HG03060 (cell line): ENCODE measurements at regions not wholly inside any gene's neighbourhood (a gene's known extent, or its start where the extent isn't known, plus 50 kb on each side); places are given as distances from the start of the nearest gene placed in this dataset.
"Not testable (repeated sequence)": the region's sequence is repeated elsewhere in the genome, so short reads cannot be mapped to it uniquely, and the experiment has no call there.

Source experiments
- ATAC-seq: cut with Tn5 transposase; IDR thresholded peaks from one replicate; pipeline ENCODE4 v1.9.1; 2021; ENCODE audit warnings: low read depth, moderate number of reproducible peaks; ENCODE audit not compliant: unreplicated experiment

- ATAC-seq = no peak
These were observed 195.5 kb upstream of the FBXL4 start for GRCh38 chr6:99143108-99143861.

- not testable (repeated sequence) for ATAC-seq
These were observed 194.2 kb upstream of the FBXL4 start for GRCh38 chr6:99141906-99142305.

GRCh38 chr6:99138445-99138844 lies 190.7 kb upstream of the FBXL4 start:
- ATAC-seq = no peak

- no peak for ATAC-seq
These were observed 189.6 kb upstream of the FBXL4 start for GRCh38 chr6:99137314-99137713.

DNA sequence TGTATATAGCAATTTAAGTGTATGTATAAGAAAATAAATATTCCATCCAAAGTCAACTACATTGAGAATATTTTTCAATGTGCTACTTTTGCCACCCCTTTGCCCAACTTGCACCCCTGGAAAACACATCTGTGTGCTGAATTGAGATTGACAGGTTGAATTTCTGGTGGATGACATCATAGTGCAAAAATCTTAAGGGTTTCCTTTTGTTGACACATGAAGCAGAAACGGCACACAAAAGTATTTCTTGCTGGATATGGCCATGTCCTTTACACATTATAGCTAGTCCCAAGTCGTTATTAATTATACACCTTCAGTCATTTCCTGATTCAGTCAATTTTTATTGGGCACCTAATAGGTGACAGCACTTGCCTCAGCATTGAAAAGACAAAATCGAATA lies 188.7 kb upstream of the FBXL4 start:
- no peak for ATAC-seq

- no peak for ATAC-seq
These were observed 184.4 kb upstream of the FBXL4 start for GRCh38 chr6:99132026-99132635.

DNA sequence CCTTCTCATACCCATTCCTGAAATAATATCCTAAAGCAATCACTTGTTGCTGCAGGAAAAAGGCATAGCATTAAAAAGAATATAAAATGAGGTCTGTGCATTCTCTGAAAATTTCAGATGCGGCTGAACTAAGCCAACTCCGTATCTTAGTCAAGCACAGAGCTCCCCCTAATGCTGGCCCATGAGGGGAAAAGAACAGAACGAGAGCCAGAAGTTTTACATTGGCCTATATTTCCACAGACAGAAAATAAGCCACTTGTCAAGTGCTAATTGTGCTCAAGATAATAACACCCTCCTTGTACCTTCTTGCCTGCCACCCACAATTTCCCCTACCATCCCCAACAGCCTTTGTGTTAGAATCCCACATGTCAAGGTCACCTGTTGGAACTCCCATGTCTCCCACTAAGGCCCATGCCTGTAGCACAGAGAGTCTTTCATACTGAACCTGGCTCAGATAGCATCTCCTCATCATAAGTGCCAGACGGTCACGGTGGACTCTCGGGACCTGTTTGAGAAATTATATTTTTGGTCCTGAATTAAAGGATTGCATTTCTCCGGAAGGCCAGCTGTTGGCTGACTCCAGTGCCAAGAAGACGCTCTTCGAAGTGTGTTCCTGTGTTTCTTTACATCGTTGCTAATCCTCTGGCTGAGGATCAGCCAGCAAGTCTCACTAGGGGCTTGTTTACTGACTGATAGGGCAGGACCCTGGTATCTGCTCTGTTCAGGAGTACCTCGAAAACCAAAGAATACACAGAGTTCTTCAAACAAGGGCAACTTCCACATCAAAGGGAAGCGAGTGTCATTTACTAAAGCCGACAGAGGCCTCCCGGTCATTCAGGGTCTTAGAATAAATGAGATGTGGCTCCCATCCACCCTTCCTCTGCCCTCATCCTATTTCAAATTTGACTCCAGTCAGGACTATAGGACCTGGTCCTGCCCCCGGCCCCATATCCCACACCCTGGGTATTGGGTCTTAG lies 183.4 kb upstream of the FBXL4 start:
- no peak for ATAC-seq

DNA sequence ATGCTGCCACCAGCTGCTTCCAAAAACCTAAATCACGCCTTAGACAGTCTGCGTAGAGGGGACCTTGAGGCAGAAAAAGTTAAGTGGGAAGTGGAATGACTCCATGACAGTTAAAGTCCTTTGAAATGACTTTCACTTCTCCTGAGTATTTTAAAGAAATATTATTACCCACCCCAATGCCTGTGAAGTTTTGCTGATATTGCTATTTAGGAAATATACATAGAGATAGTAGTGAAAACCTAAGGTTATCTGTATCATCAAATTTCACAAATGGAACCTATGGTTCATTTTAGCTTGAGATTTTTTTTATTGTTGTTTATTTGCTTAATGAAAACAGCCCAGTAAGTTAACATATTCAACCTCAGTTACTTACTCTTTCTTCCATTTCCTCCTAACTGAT lies 182.1 kb upstream of the FBXL4 start:
- ATAC-seq = no peak

- ATAC-seq = no peak
These were observed 174.0 kb upstream of the FBXL4 start for GRCh38 chr6:99121748-99122147.

DNA sequence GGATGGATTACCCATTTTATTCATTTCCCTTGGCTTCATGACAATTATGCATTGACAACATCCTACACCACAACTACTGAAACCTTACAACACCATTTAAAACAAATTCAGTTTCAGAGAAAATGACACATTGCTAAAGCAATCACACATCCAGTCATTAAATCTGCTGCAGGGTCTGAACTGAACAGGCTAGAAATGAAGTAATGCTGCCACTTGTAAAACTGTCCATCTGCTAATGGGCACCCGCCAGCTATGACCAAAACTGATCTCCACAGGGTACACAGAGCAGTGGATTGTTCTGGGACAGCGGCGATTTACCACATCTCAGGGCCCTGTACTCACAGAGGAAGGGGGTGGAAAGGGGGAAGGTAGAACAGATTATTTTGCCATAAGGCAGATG lies 172.9 kb upstream of the FBXL4 start:
- ATAC-seq = no peak

DNA sequence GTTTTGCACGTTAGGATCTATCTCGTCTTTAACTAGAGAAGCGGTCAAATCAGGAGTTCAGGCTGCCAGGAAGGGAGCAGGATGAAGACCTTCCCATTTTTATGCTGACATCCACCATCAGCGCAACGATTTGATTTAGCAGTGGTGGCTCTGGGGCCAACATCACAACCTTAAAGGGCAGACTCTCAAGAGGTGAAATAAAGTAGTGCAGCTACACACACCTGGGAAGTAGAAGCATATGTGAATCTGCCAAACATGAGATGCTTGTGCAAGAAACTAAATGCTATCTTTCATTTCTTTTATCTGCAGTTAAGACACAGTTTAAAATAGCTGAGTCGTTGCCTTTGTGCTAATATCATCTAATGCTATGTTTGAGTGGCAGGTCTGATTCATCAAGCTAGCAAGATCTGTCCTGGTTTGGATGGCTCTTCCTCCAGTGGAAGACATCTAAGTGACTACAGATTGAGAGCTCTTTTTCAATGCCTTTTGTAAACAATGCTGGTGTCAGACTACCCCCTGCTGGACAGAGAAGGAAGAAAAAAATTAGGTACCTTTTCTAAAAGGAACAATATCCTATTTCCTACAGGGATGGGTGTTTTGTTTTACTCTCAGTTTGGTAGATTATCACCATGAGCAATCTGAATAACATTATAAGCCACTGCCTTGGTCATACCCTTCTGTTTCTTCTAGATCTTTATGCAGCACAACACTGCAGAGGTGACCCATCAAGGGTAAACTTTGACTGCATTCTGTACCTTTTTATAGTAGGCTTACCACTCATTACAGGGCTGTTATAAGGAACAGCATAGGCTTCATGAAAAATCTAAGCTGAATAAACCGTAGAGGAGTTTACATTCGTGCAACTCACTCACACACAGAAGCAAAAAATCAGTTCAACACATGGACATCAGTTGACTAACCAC lies 171.6 kb upstream of the FBXL4 start:
- ATAC-seq = no peak

- no peak for ATAC-seq
These were observed 167.1 kb upstream of the FBXL4 start for GRCh38 chr6:99114769-99115406.

DNA sequence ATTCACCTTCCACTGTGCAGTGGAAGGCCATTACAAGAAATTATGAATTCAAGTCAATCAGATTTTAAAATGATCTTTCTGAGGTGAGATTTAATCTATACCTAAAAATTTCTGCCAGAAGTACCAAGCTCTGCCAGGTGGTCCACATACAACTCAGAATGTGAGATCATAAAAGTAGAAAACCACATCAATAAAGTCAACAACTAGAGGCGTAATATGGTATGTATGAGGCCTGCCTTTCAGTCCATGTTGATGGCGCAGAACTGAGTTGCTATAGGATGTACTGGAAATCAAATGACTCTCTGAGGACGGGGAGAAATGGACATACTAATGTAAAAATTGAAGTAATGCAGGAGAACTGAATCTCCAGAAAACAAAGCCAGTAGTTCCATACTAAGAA lies 163.8 kb upstream of the FBXL4 start:
- ATAC-seq = no peak

- ATAC-seq = no peak
These were observed 162.3 kb upstream of the FBXL4 start for GRCh38 chr6:99110029-99110428.

GRCh38 chr6:99104218-99104617 lies 156.5 kb upstream of the FBXL4 start:
- no peak for ATAC-seq

GRCh38 chr6:99099243-99099642 lies 151.5 kb upstream of the FBXL4 start:
- ATAC-seq = no peak

DNA sequence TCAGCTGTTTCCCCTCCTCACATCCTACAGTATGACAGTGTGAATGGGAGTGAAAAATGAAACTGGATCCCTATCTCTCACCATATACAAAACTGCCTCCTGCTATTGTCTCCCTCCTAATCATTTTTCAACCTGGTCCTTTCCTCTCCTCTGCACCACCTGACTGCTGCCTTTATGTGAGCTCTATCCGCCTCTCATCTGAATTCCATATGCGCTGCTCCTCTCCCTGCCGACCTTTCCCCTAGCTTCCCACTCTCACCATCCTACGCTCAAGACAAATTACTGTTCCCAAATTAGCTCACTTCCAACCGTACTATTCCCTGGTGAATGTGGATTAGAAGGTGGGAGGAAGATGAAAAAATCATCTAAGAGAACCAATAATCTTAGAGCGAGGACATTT lies 148.4 kb upstream of the FBXL4 start:
- ATAC-seq = no peak

DNA sequence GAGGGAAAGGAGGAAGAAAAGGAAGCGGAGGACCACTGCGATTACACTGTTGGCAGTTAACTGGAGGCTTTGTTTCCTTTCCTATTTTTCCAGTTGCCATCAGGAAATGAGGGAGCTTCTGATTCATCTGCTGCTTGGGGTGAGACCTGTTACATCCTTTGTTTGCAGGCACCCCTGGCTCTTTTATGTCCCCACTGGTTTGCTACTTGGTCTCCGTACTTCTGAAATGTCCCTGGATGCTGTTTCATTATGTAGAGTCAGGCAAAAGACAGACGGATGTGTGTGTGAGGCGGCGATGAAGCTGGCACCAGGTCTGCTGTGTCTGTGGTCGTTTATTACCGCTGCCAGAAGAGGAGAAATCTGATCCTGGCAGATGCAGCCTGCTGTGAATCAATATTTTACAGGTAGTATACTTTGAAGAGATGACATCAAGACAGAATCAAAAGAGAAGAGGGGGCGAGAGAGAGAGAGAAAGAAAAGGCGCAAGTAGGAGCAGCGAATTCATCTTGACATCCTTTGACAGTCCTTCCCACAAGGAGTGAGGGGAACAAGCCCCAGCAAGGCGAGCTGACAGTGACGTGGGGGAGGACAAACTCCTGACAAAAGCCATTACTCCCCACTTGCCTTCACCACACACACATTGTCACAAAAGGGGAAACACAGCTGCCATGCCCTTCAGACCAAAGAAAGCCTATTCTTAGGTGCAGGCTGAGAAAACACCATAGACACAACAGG lies 145.9 kb upstream of the FBXL4 start:
- ATAC-seq = no peak

DNA sequence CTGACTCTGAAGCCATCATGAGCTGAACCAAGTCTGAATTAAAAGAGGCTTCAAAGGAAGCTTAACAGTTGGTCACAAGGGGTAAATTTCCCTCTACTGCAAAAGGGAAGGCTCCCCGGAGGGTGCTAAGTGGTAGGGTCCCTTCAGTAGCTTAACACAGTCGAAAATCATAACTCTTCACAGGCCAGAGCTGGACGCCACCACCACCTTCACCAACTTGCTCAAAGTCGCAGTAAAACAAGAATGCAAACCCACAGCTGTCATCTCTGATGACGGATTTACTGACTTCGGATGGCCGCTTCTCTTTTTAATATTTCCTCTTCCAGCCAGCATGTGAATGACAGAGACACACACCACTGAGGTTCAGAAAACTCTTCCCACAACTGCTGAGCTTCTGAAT lies 144.7 kb upstream of the FBXL4 start:
- no peak for ATAC-seq
